SK-N-SH treated with all-trans-retinoic acid at 6 μM for 48 hours (cell line): ENCODE measurements at regions not wholly inside any gene's neighbourhood (a gene's known extent, or its start where the extent isn't known, plus 50 kb on each side); places are given as distances from the start of the nearest gene placed in this dataset.

ENCODE experiments used
- BACH2 ChIP-seq: fragments of 250-450 bp; sonication (Bioruptor Pico); IDR thresholded peaks from 2 replicates; pipeline ENCODE4 v1.9.0; 2021; ENCODE audit warnings: mild to moderate bottlenecking, borderline replicate concordance
- CSDC2 ChIP-seq: fragments of 250-450 bp; sonication (Bioruptor Pico); IDR thresholded peaks from 2 replicates; pipeline ENCODE4 v1.5.0; 2020; ENCODE audit warnings: mild to moderate bottlenecking, moderate library complexity
- ESRRG ChIP-seq: fragments of 250-450 bp; sonication (Bioruptor Pico); IDR thresholded peaks from 2 replicates; pipeline ENCODE4 v1.6.1; 2021; ENCODE audit warnings: mild to moderate bottlenecking
- GLIS3 ChIP-seq: fragments of 250-450 bp; sonication (Bioruptor Pico); IDR thresholded peaks from 2 replicates; pipeline ENCODE4 v1.5.0; 2020; ENCODE audit warnings: mild to moderate bottlenecking, moderate library complexity
- ISL1 ChIP-seq: fragments of 250-450 bp; sonication (Bioruptor Pico); IDR thresholded peaks from 2 replicates; pipeline ENCODE4 v2.1.2; 2022; ENCODE audit warnings: mild to moderate bottlenecking, moderate library complexity
- PPARA ChIP-seq: fragments of 250-450 bp; sonication (Bioruptor Pico); IDR thresholded peaks from 2 replicates; pipeline ENCODE4 v1.5.0; 2020; ENCODE audit warnings: mild to moderate bottlenecking, borderline replicate concordance
- ZFP3 ChIP-seq: fragments of 250-450 bp; sonication (Bioruptor Pico); IDR thresholded peaks from 2 replicates; pipeline ENCODE4 v1.5.0; 2020; ENCODE audit warnings: mild to moderate bottlenecking, moderate library complexity
- ZNF70 ChIP-seq: fragments of 450-650 bp; formaldehyde crosslinking; IDR thresholded peaks from 2 replicates; pipeline ENCODE4 v1.5.0; 2020; ENCODE audit warnings: mild to moderate bottlenecking, moderate library complexity
- TF ChIP-seq, protein P1 (sequence below): fragments of 250-450 bp; sonication (Bioruptor Pico); IDR thresholded peaks from 2 replicates; pipeline ENCODE4 v1.8.0; 2020; ENCODE audit warnings: mild to moderate bottlenecking, moderate library complexity, borderline replicate concordance

DNA sequence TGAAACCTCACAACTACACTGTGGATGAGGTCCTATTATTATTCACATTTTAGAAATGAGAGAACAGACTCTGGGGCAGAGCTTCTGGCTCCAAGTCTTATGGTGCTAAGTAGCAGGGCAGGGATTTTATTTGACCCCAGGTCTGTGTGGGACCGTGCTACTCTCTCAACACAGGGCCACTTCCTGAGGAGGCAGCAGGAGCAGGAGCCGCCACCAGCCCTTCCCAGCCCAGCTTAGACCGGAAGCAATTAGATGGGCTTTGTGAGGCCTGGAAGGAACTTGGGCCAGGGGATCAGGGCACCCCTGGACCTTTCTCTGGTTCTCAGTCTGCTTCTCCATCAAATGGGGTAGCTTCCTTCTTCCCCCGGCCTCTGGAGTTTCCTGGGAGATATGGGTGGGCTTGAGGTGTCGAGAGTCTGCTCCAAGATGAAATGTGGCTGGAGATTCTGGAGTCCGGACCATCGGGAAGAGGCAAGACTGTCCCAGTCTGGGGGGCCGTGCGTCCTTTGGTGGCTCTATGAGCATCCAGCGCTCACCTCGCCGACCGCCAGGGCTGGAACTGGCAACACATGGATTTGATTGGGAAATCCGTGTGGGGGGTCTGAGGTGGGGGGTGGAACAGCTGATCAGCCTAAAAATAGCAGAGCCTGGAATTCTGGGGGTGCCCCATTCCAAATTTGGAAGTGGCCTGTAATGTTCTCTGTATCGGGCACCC is 136.8 kb downstream of the FOXD2 start:
- no peak for TF ChIP-seq ZFP3 (CRISPR knock-in tag)
- TF ChIP-seq, protein P1, sequence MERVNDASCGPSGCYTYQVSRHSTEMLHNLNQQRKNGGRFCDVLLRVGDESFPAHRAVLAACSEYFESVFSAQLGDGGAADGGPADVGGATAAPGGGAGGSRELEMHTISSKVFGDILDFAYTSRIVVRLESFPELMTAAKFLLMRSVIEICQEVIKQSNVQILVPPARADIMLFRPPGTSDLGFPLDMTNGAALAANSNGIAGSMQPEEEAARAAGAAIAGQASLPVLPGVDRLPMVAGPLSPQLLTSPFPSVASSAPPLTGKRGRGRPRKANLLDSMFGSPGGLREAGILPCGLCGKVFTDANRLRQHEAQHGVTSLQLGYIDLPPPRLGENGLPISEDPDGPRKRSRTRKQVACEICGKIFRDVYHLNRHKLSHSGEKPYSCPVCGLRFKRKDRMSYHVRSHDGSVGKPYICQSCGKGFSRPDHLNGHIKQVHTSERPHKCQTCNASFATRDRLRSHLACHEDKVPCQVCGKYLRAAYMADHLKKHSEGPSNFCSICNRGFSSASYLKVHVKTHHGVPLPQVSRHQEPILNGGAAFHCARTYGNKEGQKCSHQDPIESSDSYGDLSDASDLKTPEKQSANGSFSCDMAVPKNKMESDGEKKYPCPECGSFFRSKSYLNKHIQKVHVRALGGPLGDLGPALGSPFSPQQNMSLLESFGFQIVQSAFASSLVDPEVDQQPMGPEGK (CRISPR knock-in tag) = no peak
- no peak for TF ChIP-seq ESRRG (CRISPR knock-in tag)
- no peak for TF ChIP-seq PPARA
- no peak for TF ChIP-seq ISL1 (CRISPR knock-in tag)
- TF ChIP-seq BACH2 (CRISPR knock-in tag) = no peak
- TF ChIP-seq ZNF70 = no peak
- no peak for TF ChIP-seq CSDC2 (CRISPR knock-in tag)
- TF ChIP-seq GLIS3 (CRISPR knock-in tag) = no peak
